Kidney (tissue), 13 donors: ENCODE measurements at regions not wholly inside any gene's neighbourhood (a gene's known extent, or its start where the extent isn't known, plus 50 kb on each side); places are given as distances from the start of the nearest gene placed in this dataset.

ENCODE experiments used
- DNase-seq, 5 donors: peaks; one replicate each; pipeline ENCODE4 v3.0.0-alpha.2; 2013 to 2020
- FAIRE-seq: peaks from 2 replicates; lab custom pipeline; 2012; peaks lifted over from hg19 to GRCh38; lab: Jason Lieb, UNC
- H3K27ac ChIP-seq, 2 donors: one replicate each; pipeline ENCODE4 v1.7.0; 2013; ENCODE audit warnings: low read depth in 2 of 2, low read length in 2 of 2, inconsistent platforms in 1 of 2
- H3K27me3 ChIP-seq: one replicate; pipeline ENCODE4 v1.7.1; 2013; ENCODE audit warnings: low read length, inconsistent platforms; ENCODE audit not compliant: control insufficient read depth, insufficient read depth
- H3K36me3 ChIP-seq, 3 donors: one replicate each; pipeline versions ENCODE4 v1.7.0 to v1.7.1; 2013; ENCODE audit warnings: low read length in 3 of 3, control low read depth in 1 of 3, inconsistent platforms in 1 of 3; ENCODE audit not compliant: insufficient read depth in 3 of 3, control insufficient read depth in 2 of 3
- H3K4me1 ChIP-seq, 3 donors: one replicate each; pipeline versions ENCODE4 v1.7.0 to v1.7.1; 2013; ENCODE audit warnings: low read length in 3 of 3, inconsistent platforms in 1 of 3, low read depth in 1 of 3; ENCODE audit not compliant: control insufficient read depth in 2 of 3, insufficient read depth in 2 of 3
- H3K4me3 ChIP-seq, 3 donors: one replicate each; pipeline versions ENCODE4 v1.7.0 to v1.8.1; 2013; ENCODE audit warnings: low read length in 3 of 3, control low read depth in 1 of 3, inconsistent platforms in 1 of 3
- H3K9ac ChIP-seq, 3 donors: one replicate each; pipeline versions ENCODE4 v1.7.0 to v1.7.1; 2013; ENCODE audit warnings: low read length in 3 of 3, control low read depth in 1 of 3, inconsistent platforms in 1 of 3
- H3K9me3 ChIP-seq, 3 donors: one replicate each; pipeline versions ENCODE4 v1.7.0 to v1.7.1; 2013; ENCODE audit warnings: low read length in 3 of 3, control low read depth in 1 of 3, inconsistent platforms in 1 of 3; ENCODE audit not compliant: control insufficient read depth in 2 of 3, insufficient read depth in 1 of 3
- intact Hi-C: fragments of 100-400 bp; cut with DNase I; formaldehyde crosslinking; loops from one replicate; pipeline ENCODE4 v1.11.1; 2022
- TF ChIP-seq, protein P1 (sequence below): IDR thresholded peaks from 3 replicates; pipeline ENCODE4 v1.5.1; 2012; ENCODE audit warnings: mild to moderate bottlenecking, moderate library complexity, borderline replicate concordance; ENCODE audit not compliant: insufficient read depth; ENCODE audit errors: extremely low read depth
- donor health status: control.
- donor health status: control.
- donor health status: control.
- donor health status: control.
- donor health status: control.
- donor health status: DM: yes; HTN: yes; CAD: no.
- donor health status: Normal renal cell carcinoma (clear cell type).

DNA sequence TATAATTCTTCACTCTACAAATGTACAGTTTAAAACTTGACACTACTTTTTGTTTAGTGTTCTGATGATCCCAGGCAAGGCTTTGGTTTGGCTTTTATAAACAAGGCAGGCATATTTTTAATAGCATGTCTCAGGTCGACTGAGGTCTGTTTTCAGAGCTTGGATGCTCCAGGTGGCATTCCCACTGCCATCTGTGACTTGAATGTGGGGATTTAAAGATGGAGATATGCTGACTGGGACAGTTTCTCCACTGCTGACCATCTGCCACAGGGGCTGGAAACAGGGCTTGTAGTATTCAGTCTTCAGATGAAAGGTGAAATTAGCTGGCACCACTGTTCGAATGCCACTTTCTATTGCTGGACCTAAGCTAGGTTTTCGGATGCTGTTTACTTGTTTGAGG lies 1266.2 kb upstream of the CDH18 start:
- Histone ChIP-seq H3K9me3 (no peaks in the 10 kb centered on the region), H3K4me1 (no peaks in the 10 kb centered on the region), H3K27me3 (no peaks in the 10 kb centered on the region), H3K4me3 (no peak overlapping the region), H3K9ac (no peak overlapping the region), H3K36me3 (no peaks in the 10 kb centered on the region), H3K27ac (no peak overlapping the region)
- TF ChIP-seq, protein P1, sequence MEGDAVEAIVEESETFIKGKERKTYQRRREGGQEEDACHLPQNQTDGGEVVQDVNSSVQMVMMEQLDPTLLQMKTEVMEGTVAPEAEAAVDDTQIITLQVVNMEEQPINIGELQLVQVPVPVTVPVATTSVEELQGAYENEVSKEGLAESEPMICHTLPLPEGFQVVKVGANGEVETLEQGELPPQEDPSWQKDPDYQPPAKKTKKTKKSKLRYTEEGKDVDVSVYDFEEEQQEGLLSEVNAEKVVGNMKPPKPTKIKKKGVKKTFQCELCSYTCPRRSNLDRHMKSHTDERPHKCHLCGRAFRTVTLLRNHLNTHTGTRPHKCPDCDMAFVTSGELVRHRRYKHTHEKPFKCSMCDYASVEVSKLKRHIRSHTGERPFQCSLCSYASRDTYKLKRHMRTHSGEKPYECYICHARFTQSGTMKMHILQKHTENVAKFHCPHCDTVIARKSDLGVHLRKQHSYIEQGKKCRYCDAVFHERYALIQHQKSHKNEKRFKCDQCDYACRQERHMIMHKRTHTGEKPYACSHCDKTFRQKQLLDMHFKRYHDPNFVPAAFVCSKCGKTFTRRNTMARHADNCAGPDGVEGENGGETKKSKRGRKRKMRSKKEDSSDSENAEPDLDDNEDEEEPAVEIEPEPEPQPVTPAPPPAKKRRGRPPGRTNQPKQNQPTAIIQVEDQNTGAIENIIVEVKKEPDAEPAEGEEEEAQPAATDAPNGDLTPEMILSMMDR, result no peak
- DNase-seq, result no peak
- intact Hi-C loops, result no loop called here
- no peak for FAIRE-seq

DNA sequence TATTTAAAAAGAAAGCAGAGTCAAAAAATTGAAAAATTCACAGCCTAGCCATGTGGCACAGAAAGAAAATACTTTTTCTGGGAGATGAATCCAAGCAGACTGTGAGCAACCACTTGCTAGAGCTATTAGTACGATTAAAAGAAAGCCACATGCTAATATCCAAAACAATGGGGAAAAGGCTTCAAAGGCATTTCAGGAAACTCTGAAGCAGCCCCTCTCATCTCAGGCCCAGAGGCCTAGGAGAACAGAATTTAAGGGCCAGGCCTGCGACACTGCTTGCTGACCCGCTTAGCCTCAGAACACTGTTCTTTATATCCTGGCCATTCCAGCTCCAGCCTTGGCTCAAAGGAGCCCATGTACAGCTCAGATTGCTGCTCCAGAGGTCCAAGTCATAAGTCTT lies 1257.0 kb upstream of the CDH18 start:
- no peak for DNase-seq
- intact Hi-C loops, result no loop called here

DNA sequence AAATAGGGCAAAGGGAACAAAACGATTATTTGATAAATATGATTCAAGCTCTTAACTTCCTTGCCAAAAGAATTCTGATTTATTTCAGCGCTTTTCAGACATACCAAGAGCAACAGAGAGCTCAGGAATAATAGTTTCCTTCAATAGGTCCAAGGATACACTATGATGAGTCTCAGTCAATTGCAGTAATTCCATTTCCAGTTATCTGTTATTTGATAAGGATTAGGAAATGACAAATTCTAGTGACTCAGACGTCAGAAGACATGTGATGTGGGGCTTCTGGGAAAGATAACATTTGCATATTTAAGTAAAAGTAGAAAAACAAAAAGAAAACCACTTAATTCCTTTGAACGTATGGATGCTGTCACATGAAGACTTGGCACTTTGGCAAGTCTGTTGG lies 1250.8 kb upstream of the CDH18 start:
- no peak overlapping the region for H3K27ac ChIP-seq
- FAIRE-seq, result no peak
- no peak overlapping the region for H3K4me3 ChIP-seq
- H3K9me3 ChIP-seq, result no peaks in the 10 kb centered on the region
- no peak for DNase-seq
- no peaks in the 10 kb centered on the region for H3K36me3 ChIP-seq
- H3K27me3 ChIP-seq, result no peaks in the 10 kb centered on the region
- H3K4me1 ChIP-seq, result no peaks in the 10 kb centered on the region
- H3K9ac ChIP-seq, result no peak overlapping the region
- intact Hi-C loops, result no loop called here
- TF ChIP-seq, protein P1, result no peak

More for the DNA sequence above, 1257.0 kb upstream of the CDH18 start:
- no peak overlapping the region for H3K9ac ChIP-seq
- no peak overlapping the region for H3K4me3 ChIP-seq
- no peaks in the 10 kb centered on the region for H3K4me1 ChIP-seq
- no peaks in the 10 kb centered on the region for H3K36me3 ChIP-seq
- no peak for FAIRE-seq
- H3K9me3 ChIP-seq, result no peaks in the 10 kb centered on the region
- H3K27ac ChIP-seq, result no peak overlapping the region
- H3K27me3 ChIP-seq, result no peaks in the 10 kb centered on the region
- TF ChIP-seq, protein P1, result no peak

DNA sequence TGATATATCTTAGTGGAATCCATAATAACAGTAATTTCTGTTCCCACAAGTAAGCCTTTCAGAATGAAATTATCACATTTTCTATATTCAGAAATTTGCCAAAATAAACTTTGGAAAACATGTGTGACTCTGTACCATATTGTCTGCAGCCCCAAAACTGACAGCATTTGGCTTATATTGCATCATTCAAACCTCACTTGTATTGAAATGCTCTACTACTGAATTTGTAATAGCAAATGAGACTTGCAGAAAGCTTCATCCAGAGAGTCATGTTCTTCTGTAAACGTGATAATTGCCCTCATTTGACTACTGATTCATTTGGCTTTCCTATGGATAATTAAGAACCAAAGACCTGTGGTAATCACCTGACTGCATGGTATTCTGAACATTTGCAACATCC lies 1249.5 kb upstream of the CDH18 start:
- Histone ChIP-seq H3K27me3 (no peaks in the 10 kb centered on the region), H3K4me3 (no peak overlapping the region), H3K9me3 (no peaks in the 10 kb centered on the region), H3K4me1 (no peaks in the 10 kb centered on the region), H3K27ac (no peak overlapping the region), H3K9ac (no peak overlapping the region), H3K36me3 (no peaks in the 10 kb centered on the region)
- FAIRE-seq (no peak), DNase-seq (no peak)
- intact Hi-C loops, result no loop called here
- TF ChIP-seq, protein P1, result no peak
